ENCODE measurements at regions not wholly inside any gene's neighbourhood (a gene's known extent, or its start where the extent isn't known, plus 50 kb on each side); places are given as distances from the start of the nearest gene placed in this dataset.

DNA sequence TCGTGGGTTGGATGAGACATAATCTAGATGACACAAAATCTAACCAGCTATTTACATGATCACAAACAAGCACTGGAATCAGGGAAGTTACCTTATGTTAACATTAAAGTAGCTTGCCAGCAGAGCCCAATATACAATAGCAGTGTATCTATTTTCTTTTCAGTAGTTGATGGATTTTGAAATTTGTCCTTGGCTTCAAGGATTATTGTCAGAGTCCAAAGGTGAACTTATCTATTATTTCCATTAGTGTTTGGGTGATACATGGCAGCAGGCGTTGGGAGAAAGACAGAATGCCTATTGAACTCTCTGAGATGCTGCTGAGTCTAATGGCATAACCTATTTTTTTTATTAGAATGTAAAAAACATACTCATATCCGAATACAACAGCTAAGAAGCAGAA, 223.2 kb upstream of the ACTBL2 start:
- peaks cover 0 to 7% (median 3%) of the 10 kb centered on the region in 9 donors for H3K9me3 Mint-ChIP-seq
- no peak overlapping the region for H3K27ac Mint-ChIP-seq
- H3K4me1 Mint-ChIP-seq = no peaks in the 10 kb centered on the region
- DNase-seq (no peak), ATAC-seq (no peak)
- POLR2A ChIA-PET = no interaction called here
- H3K4me3 Mint-ChIP-seq = no peak overlapping the region
- peaks cover 0 to 4% (median 0%) of the 10 kb centered on the region in 3 donors for H3K36me3 Mint-ChIP-seq
- H3K27me3 Mint-ChIP-seq = peaks cover 0 to 13% (median 1%) of the 10 kb centered on the region in 5 donors

DNA sequence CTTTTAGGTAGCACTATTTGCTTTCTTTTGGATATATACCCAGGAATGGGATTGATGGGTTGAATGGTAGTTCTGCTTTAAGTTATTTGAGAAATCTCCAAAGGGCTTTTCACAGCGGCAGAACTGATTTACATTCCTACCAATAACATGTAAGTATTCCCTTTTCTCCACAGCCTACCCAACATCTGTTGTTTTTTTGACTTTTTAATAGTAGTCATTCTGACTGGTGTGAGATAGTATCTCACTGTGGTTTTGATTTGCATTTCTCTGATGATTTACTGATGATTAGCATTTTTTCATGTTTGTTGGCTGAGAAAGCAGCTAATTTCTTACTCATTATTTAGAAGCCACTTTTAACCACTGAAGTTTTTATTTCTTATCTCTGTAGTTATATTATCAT, 221.1 kb upstream of the ACTBL2 start:
- POLR2A ChIA-PET = no interaction called here
- Mint-ChIP-seq H3K9me3 (no peaks in the 10 kb centered on the region), H3K36me3 (no peaks in the 10 kb centered on the region), H3K27me3 (peaks cover 0 to 16% (median 1%) of the 10 kb centered on the region in 5 donors), H3K4me3 (no peak overlapping the region), H3K4me1 (no peaks in the 10 kb centered on the region), H3K27ac (no peak overlapping the region)
- ATAC-seq (no peak), DNase-seq (no peak)

DNA sequence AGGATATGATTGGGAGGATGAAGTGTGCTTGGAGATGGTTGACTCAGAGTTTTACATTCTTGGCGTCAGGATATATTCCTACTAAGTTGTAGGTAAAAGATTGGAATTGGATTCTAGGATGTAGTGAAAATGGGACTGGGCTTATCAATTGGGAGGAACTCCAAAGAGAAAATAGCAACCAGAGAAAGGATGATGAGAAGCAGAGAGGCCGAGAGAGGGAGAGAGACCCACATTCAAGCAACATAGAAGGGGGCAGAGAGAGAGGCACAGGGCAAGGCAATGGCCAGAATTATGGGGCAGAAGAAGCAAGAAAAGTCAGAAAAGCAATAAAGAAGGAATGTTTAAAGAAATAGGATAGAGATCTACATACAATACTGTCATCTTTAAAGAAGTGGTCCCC, 217.9 kb upstream of the ACTBL2 start:
- H3K36me3 Mint-ChIP-seq = no peaks in the 10 kb centered on the region

DNA sequence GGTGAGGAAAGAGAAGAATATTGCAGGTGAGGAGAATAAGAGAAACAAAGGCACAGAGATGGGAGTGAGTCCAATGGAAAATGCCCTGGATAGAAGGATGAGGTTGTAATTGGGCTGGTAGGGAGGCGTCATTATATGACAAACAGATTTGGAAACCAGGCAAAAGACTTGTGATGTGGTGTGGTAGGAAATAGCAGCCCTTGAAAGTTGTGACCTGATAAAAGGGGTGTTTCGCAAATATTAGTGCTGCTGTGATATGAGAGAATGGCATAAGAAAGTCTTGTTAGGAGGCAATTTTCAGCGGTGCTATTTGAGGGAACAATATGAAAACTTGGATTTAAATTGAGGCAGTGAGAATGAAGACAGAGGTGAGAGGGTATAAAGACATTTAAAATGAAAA, 217.5 kb upstream of the ACTBL2 start:
- H3K27ac Mint-ChIP-seq = no peak overlapping the region
- ATAC-seq = no peak
- no peaks in the 10 kb centered on the region for H3K9me3 Mint-ChIP-seq

More for the DNA sequence above, 217.9 kb upstream of the ACTBL2 start:
- H3K4me1 Mint-ChIP-seq = no peaks in the 10 kb centered on the region
- DNase-seq = no peak
- H3K4me3 Mint-ChIP-seq = no peak overlapping the region
- H3K27me3 Mint-ChIP-seq = peaks cover 0 to 16% (median 1%) of the 10 kb centered on the region in 5 donors
- H3K27ac Mint-ChIP-seq = no peak overlapping the region
- no peaks in the 10 kb centered on the region for H3K9me3 Mint-ChIP-seq
- POLR2A ChIA-PET = no interaction called here
- ATAC-seq = no peak

DNA sequence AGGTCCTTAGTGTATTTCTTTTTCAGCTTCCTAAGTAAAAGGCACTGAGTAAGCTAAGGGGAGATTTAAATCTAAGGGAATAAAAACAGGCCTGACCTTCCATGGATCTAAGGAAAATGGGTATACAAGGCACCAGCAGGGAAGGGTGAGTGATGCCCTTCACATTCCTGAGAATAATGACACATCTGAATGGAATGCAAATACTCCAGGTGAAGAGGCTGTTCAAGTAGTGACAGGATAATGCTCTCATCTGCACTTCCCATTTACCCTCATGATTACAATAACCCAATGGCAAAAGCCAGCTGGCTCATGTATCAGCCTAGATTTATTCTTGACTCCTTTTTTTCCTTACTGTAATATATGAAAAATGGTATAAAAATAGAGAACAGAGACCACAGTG, 216.2 kb upstream of the ACTBL2 start:
- H3K4me3 Mint-ChIP-seq = no peak overlapping the region
- H3K9me3 Mint-ChIP-seq = no peaks in the 10 kb centered on the region
- H3K27ac Mint-ChIP-seq = no peak overlapping the region
- peaks cover 0 to 10% (median 0%) of the 10 kb centered on the region in 5 donors for H3K27me3 Mint-ChIP-seq
- POLR2A ChIA-PET = no interaction called here
- no peaks in the 10 kb centered on the region for H3K4me1 Mint-ChIP-seq
- ATAC-seq (no peak), DNase-seq (no peak)
- no peaks in the 10 kb centered on the region for H3K36me3 Mint-ChIP-seq

More for the DNA sequence above, 217.5 kb upstream of the ACTBL2 start:
- H3K27me3 Mint-ChIP-seq = peaks cover 0 to 16% (median 0%) of the 10 kb centered on the region in 5 donors
- POLR2A ChIA-PET = no interaction called here
- no peak for DNase-seq
- no peak overlapping the region for H3K4me3 Mint-ChIP-seq
- no peaks in the 10 kb centered on the region for H3K4me1 Mint-ChIP-seq
- H3K36me3 Mint-ChIP-seq = no peaks in the 10 kb centered on the region

DNA sequence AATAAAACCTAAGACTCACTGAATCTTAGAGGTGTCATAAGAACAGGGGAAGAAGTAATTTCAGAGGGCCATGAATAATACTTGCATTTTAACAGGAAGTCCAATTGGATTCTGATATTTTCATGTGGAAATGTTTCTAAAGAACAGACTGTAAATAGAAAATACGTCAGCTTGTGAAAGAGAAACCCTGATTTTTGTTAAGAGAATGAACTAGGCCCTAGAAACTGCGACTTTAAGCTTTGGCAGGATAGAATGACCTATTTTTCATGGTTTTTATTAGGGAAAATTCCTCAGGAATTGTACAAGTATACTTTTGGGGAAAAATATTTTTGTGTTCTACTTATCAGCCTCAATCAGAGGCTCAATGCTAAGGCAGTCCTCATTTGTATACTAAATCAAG, 215.5 kb upstream of the ACTBL2 start:
- H3K4me1 Mint-ChIP-seq = no peaks in the 10 kb centered on the region
- no peaks in the 10 kb centered on the region for H3K36me3 Mint-ChIP-seq
- no peak overlapping the region for H3K27ac Mint-ChIP-seq
- no peak overlapping the region for H3K4me3 Mint-ChIP-seq
- H3K9me3 Mint-ChIP-seq = no peaks in the 10 kb centered on the region
- H3K27me3 Mint-ChIP-seq = peaks cover 0 to 7% (median 0%) of the 10 kb centered on the region in 5 donors
- POLR2A ChIA-PET = no interaction called here
- DNase-seq = no peak
- no peak for ATAC-seq

DNA sequence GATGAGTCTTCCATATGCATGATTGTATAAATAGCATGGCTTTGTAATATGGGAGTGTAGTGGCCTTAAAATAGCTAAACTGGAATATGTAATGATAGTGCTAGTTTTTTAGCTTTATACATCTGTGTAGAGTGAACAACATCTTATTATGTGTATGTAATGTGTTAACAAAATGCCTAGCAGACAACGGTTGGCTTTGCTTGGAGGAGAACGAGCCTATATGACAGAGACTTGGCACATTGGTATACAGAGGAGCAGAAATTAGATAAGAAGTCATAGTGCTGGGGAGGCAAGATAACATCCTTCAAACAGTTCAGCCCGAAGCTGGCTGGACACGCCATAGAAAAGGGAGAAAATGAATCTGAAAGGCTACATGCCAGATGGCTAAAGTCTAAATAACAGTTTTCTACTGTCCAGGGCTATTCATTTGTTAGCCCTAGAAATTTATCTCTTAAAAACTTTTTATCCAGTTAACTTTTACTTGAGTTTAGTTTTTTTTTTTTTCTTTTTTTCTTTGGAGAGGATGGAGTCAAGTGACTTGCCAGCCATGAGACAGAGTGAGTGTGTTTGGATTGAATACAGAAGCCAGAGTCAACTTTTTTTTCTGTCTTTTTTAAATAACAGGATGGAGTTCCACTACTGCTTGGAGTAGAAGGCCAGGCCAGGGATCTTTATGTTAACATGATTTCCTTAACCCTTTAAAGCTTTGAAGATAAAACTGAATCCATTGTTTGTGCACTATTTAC, 214.4 kb upstream of the ACTBL2 start:
- Mint-ChIP-seq H3K27me3 (peaks cover 0 to 7% (median 0%) of the 10 kb centered on the region in 5 donors), H3K27ac (no peak overlapping the region), H3K4me1 (no peaks in the 10 kb centered on the region), H3K9me3 (no peaks in the 10 kb centered on the region), H3K36me3 (no peaks in the 10 kb centered on the region), H3K4me3 (no peak overlapping the region)
- DNase-seq (no peak), ATAC-seq (no peak)
- POLR2A ChIA-PET = no interaction called here

DNA sequence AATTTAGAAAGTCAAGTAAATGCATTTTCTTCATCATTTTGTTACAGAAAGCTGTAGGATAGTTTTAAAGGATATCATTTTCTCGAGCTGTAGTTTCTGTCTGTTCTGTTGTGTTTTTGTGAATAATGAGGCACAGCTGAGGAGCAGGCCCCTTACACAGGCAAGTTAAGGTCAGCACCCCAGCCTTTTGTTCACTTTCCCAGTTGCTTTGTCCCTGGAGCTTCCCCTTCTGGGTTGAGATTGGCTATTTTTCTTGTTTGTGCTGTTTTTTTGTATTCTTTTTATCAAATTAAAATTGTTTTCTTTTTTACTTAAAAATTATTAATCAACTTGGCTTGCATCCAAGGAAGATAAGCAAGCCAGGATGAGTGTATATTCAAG, 213.8 kb upstream of the ACTBL2 start:
- Mint-ChIP-seq H3K27ac (no peak overlapping the region), H3K9me3 (no peaks in the 10 kb centered on the region), H3K4me1 (no peaks in the 10 kb centered on the region), H3K27me3 (peaks cover 0 to 7% (median 0%) of the 10 kb centered on the region in 5 donors), H3K36me3 (no peaks in the 10 kb centered on the region), H3K4me3 (no peak overlapping the region)
- DNase-seq (no peak), ATAC-seq (no peak)
- POLR2A ChIA-PET = no interaction called here

DNA sequence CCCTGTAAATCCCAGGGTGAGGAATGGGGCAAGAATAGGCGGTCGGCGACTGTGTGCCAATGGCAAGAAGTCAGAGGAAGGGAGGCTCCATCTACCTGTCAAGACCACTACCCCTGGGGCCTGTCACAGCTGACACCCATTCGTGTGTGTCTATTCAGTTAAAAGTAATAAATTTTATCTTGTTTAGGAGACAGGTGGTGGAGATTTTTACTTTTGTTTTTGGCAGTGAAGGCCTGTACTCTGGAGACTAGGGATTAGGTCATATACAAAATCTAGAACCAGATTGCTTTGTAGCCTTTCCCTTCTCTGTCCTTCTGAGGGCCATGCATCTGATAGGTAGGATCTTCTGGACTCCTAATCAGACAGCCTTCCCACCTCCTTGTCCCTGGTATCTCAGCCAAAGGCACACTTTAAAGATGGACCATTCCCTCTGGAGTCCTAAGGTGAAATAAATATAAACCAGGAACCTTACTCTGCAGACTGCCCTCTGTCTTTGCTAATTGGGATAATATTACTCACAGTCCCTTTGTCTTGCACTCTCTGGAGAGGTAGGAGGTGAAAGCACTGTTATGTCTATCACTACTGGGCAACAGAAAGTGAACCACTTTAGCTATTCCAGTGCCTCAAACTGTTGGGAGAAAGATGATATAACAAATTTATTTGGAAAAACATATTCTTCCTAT, 213.2 kb upstream of the ACTBL2 start:
- Mint-ChIP-seq H3K27me3 (peaks cover 0 to 7% (median 0%) of the 10 kb centered on the region in 5 donors), H3K9me3 (no peaks in the 10 kb centered on the region), H3K4me3 (no peak overlapping the region), H3K4me1 (no peaks in the 10 kb centered on the region), H3K27ac (no peak overlapping the region), H3K36me3 (no peaks in the 10 kb centered on the region)
- DNase-seq = no peak
- POLR2A ChIA-PET = no interaction called here
- ATAC-seq = no peak

DNA sequence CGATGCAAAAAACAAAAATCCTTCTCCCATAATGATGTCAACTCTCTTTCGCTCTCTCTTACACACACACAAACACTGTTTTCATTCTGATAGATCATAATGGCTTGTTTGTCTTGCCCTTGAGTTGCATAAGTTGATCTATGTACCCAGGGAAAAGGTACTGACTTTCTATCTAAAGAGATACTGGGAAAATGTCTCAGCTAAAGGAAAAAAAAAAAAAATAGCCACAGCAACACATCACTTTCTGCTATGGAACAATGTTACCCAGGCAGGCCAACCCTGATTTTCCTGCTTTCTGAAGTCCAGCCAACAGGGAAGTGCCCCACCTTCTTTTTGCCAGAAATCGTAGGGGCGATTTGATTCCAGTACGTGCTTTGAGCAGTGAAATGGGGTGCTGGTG, 212.6 kb upstream of the ACTBL2 start:
- DNase-seq (no peak), ATAC-seq (no peak)
- POLR2A ChIA-PET = no interaction called here
- H3K9me3 Mint-ChIP-seq = no peaks in the 10 kb centered on the region
- no peak overlapping the region for H3K4me3 Mint-ChIP-seq
- peaks cover 0 to 3% (median 0%) of the 10 kb centered on the region in 5 donors for H3K27me3 Mint-ChIP-seq
- H3K4me1 Mint-ChIP-seq = no peaks in the 10 kb centered on the region
- no peaks in the 10 kb centered on the region for H3K36me3 Mint-ChIP-seq
- no peak overlapping the region for H3K27ac Mint-ChIP-seq

DNA sequence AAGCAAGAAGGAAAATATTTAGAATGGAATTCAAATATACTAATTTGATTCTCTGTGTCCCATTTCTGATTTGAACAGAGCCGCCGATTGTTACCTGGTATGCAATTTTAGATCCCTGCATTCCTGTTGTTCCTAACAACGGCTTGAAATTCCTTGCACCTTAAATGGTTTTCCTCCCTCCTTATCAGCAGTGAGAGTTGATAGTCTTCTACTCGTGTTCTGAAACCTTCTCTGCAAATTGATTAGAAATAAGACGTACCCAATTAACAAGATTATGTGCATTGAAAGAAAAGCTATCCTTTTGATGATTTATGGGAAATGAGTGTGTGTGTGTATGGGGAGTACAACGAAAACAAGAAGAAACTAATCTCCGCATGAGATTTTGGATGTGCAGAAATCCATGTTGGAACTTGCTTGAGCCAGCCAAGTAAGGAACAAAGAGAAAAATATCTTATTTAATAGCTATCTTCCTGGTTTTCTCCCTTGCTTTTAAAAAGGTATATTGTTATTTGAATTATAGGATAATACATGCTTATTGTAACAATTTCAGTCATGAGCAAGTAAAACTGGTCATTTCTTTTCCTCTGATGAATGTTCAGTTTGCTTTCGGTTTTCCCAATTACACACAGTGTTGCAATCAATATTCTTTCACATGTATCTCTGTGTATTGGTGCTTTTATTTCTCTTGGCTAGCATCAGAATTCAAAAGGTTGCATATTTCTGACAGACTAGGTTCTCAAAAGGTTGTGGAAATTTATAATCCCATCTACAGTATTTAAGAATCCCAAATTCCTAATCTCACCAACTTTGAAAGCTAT, 211.1 kb upstream of the ACTBL2 start:
- POLR2A ChIA-PET = no interaction called here
- no peak overlapping the region for H3K27ac Mint-ChIP-seq
- H3K27me3 Mint-ChIP-seq = peaks cover 0 to 4% (median 0%) of the 10 kb centered on the region in 5 donors
- ATAC-seq (no peak), DNase-seq (no peak)
- no peak overlapping the region for H3K4me3 Mint-ChIP-seq
- no peaks in the 10 kb centered on the region for H3K9me3 Mint-ChIP-seq
- no peaks in the 10 kb centered on the region for H3K4me1 Mint-ChIP-seq
- H3K36me3 Mint-ChIP-seq = no peaks in the 10 kb centered on the region

DNA sequence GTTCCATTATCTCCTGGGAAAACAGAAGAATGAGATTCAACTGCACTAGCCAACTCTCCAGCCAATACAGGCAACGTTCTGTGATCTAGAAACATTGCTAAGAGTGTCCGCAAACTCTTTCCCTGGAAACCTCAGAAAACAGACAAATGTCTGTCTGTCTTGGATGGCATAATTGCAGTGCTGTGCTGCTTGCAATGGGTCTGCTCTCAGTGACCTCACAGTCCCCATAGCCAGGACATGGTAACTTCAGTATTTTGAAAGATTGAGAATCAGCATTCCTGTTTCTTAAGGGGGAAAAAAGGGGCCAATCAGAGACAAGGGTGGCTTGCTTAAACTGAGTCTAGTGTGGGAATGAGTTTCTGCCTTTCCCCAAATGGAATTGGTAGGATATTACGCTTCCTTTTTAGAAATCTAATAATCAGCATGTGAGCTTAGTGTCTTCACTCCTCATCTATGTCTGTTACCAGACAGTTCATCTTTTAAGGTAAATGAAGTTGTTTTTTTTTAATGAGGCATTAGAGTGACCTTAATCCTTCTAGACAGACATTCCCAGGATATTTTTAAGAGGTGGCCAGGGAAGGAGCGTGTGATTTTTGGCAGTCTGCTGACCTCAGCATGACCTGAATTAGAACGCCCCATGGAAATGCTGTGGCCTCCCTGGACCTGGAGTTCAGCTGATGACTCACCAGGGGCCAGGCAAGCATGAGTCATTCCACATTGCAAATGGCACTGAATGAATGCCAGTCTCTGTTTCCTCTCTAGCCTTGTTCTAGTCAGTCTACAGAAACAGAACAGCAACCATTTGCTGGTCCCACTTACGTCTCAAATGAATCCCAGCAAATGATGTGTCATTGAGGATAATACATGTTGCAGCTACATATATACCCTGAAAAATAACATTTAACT, 210.2 kb upstream of the ACTBL2 start:
- Mint-ChIP-seq H3K27ac (no peak overlapping the region), H3K27me3 (peaks cover 0 to 4% (median 0%) of the 10 kb centered on the region in 5 donors), H3K4me1 (no peaks in the 10 kb centered on the region), H3K36me3 (no peaks in the 10 kb centered on the region), H3K9me3 (no peaks in the 10 kb centered on the region), H3K4me3 (no peak overlapping the region)
- ATAC-seq (no peak), DNase-seq (no peak)
- POLR2A ChIA-PET = no interaction called here

Measured in naive thymus-derived CD8-positive, alpha-beta T cell (primary cell).